ENCODE measurements at regions not wholly inside any gene's neighbourhood (a gene's known extent, or its start where the extent isn't known, plus 50 kb on each side); places are given as distances from the start of the nearest gene placed in this dataset.

DNA sequence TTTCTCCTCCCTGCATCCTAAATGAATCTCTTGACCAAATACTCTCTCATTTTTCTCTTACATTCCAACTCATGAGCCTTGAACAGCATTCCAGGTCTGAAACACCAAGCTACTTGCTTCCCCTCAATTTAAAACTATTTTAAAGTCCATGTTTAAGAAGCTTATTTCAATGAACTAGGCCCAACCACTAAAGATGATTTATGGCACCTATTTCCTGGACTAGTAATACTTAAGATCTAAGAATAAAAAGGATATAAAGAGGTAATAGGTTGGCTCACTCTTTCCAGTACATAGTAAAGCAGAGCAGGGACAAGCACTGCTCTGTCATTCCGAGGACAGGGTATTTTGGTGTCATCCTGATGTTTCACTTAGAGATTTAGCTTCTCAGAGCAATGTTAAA lies 219.3 kb upstream of the TMCO5A start:
- Mint-ChIP-seq H3K9me3 (peaks cover 19% of the 10 kb centered on the region), H3K27ac (no peak overlapping the region), H3K27me3 (ENCODE audit: low read depth, poor library complexity) (no peaks in the 10 kb centered on the region), H3K4me1 (peaks cover 14% of the 10 kb centered on the region), H3K36me3 (ENCODE audit: low read depth) (no peaks in the 10 kb centered on the region), H3K4me3 (no peak overlapping the region)
- DNase-seq, result no peak
- TF ChIP-seq, protein P1, sequence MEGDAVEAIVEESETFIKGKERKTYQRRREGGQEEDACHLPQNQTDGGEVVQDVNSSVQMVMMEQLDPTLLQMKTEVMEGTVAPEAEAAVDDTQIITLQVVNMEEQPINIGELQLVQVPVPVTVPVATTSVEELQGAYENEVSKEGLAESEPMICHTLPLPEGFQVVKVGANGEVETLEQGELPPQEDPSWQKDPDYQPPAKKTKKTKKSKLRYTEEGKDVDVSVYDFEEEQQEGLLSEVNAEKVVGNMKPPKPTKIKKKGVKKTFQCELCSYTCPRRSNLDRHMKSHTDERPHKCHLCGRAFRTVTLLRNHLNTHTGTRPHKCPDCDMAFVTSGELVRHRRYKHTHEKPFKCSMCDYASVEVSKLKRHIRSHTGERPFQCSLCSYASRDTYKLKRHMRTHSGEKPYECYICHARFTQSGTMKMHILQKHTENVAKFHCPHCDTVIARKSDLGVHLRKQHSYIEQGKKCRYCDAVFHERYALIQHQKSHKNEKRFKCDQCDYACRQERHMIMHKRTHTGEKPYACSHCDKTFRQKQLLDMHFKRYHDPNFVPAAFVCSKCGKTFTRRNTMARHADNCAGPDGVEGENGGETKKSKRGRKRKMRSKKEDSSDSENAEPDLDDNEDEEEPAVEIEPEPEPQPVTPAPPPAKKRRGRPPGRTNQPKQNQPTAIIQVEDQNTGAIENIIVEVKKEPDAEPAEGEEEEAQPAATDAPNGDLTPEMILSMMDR (IDR thresholded peaks at IDR 0.05), result no peak

DNA sequence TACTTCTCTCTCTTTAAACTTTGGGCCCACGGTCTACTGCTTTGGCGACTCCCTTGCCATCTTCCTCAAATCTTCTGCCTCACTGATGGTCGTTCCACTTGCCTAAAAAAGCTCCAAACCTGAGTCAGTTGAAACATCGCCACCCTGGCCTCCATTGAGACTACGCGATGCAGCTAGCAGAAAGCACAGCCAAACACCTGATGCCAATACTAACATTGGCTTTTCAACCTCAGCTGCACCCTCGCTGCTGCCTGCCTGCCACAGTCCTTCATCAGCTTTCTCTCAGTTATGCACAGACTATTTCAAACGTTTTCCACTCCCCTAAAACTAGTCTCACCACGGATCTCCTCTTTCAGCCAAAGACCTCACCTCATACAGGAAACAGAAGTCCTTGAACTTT lies 214.2 kb upstream of the TMCO5A start:
- TF ChIP-seq, protein P1 (IDR thresholded peaks at IDR 0.05), result no peak
- H3K4me1 Mint-ChIP-seq, result peaks cover 14% of the 10 kb centered on the region
- H3K4me3 Mint-ChIP-seq, result no peak overlapping the region
- H3K9me3 Mint-ChIP-seq, result no peaks in the 10 kb centered on the region
- no peak overlapping the region for H3K27ac Mint-ChIP-seq
- H3K36me3 Mint-ChIP-seq (ENCODE audit: low read depth), result no peaks in the 10 kb centered on the region
- DNase-seq, result no peak
- no peaks in the 10 kb centered on the region for H3K27me3 Mint-ChIP-seq (ENCODE audit: low read depth, poor library complexity)

DNA sequence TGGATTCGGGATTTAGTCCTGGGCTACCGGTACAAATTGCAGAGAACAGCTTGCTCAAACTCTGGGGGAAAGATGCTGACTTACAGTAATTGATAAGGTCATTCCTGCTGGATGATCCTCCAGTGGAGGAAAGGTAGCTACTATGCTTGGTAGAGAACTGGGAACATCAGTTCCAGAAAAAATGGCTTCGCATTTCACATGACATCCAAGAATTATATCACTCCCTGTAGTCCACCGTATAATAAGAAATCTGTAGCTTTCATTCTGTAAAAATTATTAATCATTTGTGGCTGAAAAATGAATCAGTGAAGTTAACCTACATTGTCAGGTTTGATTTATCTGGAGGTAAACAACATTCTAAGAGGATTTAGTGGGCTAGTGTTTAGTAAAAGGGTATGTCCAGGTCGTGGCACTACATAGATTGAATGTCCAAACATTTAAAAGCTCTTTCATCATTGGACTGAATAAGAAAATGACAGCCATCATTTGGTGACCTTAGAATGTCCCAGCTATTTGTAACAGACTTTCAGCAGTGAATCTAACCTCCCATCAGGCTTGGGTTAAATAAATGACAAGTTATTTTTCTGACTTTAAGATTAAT lies 203.2 kb upstream of the TMCO5A start:
- no peak overlapping the region for H3K4me3 Mint-ChIP-seq
- TF ChIP-seq, protein P1 (IDR thresholded peaks at IDR 0.05), result no peak
- peaks cover 8% of the 10 kb centered on the region for H3K27me3 Mint-ChIP-seq (ENCODE audit: low read depth, poor library complexity)
- H3K27ac Mint-ChIP-seq, result no peak overlapping the region
- no peaks in the 10 kb centered on the region for H3K9me3 Mint-ChIP-seq
- no peaks in the 10 kb centered on the region for H3K4me1 Mint-ChIP-seq
- no peaks in the 10 kb centered on the region for H3K36me3 Mint-ChIP-seq (ENCODE audit: low read depth)
- no peak for DNase-seq

DNA sequence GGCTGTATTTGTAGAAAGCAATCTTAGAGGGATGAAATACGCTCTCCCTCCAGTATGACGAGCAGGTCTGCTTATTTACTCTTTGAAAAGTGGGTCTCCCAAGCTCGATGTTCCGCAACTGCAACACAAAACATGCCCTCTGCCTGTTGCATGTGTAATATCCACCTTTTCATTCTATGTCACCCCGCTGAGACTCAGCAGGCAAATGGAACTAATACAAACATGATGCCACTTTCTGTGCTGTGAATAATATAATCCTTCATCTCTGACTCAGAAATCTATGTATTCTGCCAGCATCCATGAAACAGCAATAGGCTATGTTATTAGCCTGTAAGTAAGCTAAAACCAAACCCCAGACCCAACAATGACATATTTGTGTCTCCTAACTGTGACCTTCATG lies 200.8 kb upstream of the TMCO5A start:
- Mint-ChIP-seq H3K27me3 (ENCODE audit: low read depth, poor library complexity) (peaks cover 8% of the 10 kb centered on the region), H3K27ac (no peak overlapping the region), H3K36me3 (ENCODE audit: low read depth) (no peaks in the 10 kb centered on the region), H3K9me3 (no peaks in the 10 kb centered on the region), H3K4me3 (no peak overlapping the region), H3K4me1 (no peaks in the 10 kb centered on the region)
- DNase-seq, result no peak
- TF ChIP-seq, protein P1 (IDR thresholded peaks at IDR 0.05), result no peak

GRCh38 chr15:37740623-37741141 lies 193.8 kb upstream of the TMCO5A start:
- Mint-ChIP-seq H3K27me3 (ENCODE audit: low read depth, poor library complexity) (peaks cover 6% of the 10 kb centered on the region), H3K36me3 (ENCODE audit: low read depth) (peaks cover 3% of the 10 kb centered on the region), H3K4me3 (no peak overlapping the region), H3K9me3 (peaks cover 4% of the 10 kb centered on the region), H3K4me1 (no peaks in the 10 kb centered on the region), H3K27ac (no peak overlapping the region)
- no peak for DNase-seq
- TF ChIP-seq, protein P1 (IDR thresholded peaks at IDR 0.05), result no peak

- peaks cover 32% of the 10 kb centered on the region for H3K9me3 Mint-ChIP-seq
- H3K27me3 Mint-ChIP-seq (ENCODE audit: low read depth, poor library complexity), result peaks cover 11% of the 10 kb centered on the region
- DNase-seq, result no peak
- H3K36me3 Mint-ChIP-seq (ENCODE audit: low read depth), result peaks cover 4% of the 10 kb centered on the region
- H3K4me1 Mint-ChIP-seq, result no peaks in the 10 kb centered on the region
- TF ChIP-seq, protein P1 (IDR thresholded peaks at IDR 0.05), result no peak
- H3K27ac Mint-ChIP-seq, result no peak overlapping the region
- no peak overlapping the region for H3K4me3 Mint-ChIP-seq
Observed at GRCh38 chr15:37743826-37744225, 190.6 kb upstream of the TMCO5A start.
